ENCODE measurements at regions not wholly inside any gene's neighbourhood (a gene's known extent, or its start where the extent isn't known, plus 50 kb on each side); places are given as distances from the start of the nearest gene placed in this dataset.

DNA sequence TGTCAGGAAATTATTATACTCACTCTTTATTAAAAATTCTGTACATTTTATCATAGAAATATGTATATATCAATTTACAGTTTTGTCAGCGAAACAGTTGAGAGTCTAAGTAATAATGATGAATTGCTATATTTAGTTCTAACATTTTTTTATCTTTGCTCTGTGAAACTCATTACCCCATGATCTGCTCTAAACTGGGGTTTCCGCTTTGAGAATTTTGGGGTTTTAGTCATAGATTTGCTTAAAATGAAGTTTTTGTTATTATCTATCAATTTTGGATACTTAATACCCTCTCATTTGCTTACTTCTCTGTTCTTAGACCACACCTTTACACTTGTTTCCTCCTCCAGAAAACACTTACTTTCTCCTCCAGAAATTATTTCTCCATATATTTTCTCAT lies 333.8 kb upstream of the MPDZ start:
- TF ChIP-seq, protein P1, sequence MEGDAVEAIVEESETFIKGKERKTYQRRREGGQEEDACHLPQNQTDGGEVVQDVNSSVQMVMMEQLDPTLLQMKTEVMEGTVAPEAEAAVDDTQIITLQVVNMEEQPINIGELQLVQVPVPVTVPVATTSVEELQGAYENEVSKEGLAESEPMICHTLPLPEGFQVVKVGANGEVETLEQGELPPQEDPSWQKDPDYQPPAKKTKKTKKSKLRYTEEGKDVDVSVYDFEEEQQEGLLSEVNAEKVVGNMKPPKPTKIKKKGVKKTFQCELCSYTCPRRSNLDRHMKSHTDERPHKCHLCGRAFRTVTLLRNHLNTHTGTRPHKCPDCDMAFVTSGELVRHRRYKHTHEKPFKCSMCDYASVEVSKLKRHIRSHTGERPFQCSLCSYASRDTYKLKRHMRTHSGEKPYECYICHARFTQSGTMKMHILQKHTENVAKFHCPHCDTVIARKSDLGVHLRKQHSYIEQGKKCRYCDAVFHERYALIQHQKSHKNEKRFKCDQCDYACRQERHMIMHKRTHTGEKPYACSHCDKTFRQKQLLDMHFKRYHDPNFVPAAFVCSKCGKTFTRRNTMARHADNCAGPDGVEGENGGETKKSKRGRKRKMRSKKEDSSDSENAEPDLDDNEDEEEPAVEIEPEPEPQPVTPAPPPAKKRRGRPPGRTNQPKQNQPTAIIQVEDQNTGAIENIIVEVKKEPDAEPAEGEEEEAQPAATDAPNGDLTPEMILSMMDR (IDR thresholded peaks at IDR 0.05): no peak
- TF ChIP-seq EP300 (IDR thresholded peaks at IDR 0.05) (no peak), POLR2A (IDR thresholded peaks at IDR 0.05) (no peak)

Data from stomach (tissue), 4 donors.